Activated CD4-positive, alpha-beta T cell treated with anti-CD3 and anti-CD28 coated beads for 36 hours (primary cell): ENCODE measurements at regions not wholly inside any gene's neighbourhood (a gene's known extent, or its start where the extent isn't known, plus 50 kb on each side); places are given as distances from the start of the nearest gene placed in this dataset.

Experiments
- ATAC-seq: fragments of 200-7000 bp; cut with Tn5 transposase; one replicate; pipeline ENCODE4 v1.10.0; 2021; ENCODE audit warnings: mild to moderate bottlenecking, moderate library complexity
- CTCF ChIA-PET: fragments of 350-600 bp; sonication (Branson Sonifier 250); formaldehyde crosslinking; loops from one replicate; lab custom pipeline; 2021; ENCODE audit warnings: antibody characterized with exemption; lab: Charles Lee
- POLR2A ChIA-PET: fragments of 350-600 bp; sonication (Branson Sonifier 250); formaldehyde crosslinking; loops from one replicate; lab custom pipeline; 2021; ENCODE audit warnings: antibody characterized with exemption, inconsistent platforms; lab: Charles Lee
- DNase-seq: peaks from one replicate; pipeline ENCODE4 v3.0.0-alpha.2; 2020
- H3K27ac Mint-ChIP-seq: one replicate; pipeline ENCODE4 v1.8.0; 2021; ENCODE audit warnings: mixed read lengths
- H3K27me3 Mint-ChIP-seq: one replicate; pipeline ENCODE4 v1.8.0; 2021; ENCODE audit warnings: mixed read lengths
- H3K36me3 Mint-ChIP-seq: one replicate; pipeline ENCODE4 v1.8.0; 2021; ENCODE audit warnings: low read depth, mixed read lengths
- H3K4me1 Mint-ChIP-seq: one replicate; pipeline ENCODE4 v1.8.0; 2021; ENCODE audit warnings: mixed read lengths
- H3K4me3 Mint-ChIP-seq: one replicate; pipeline ENCODE4 v1.8.0; 2021; ENCODE audit warnings: mild to moderate bottlenecking, moderate library complexity, mixed read lengths
- H3K9me3 Mint-ChIP-seq: one replicate; pipeline ENCODE4 v1.8.0; 2021; ENCODE audit warnings: low read depth, mixed read lengths
- intact Hi-C, 2 experiments: fragments of 100-400 bp; cut with DNase I in 1 of 2; cut with micrococcal nuclease in 1 of 2; formaldehyde crosslinking; loops; one replicate each; pipeline versions ENCODE4 v1.14.2 to v1.15.1; 2022 to 2024; cut with DNase I, micrococcal nuclease

DNA sequence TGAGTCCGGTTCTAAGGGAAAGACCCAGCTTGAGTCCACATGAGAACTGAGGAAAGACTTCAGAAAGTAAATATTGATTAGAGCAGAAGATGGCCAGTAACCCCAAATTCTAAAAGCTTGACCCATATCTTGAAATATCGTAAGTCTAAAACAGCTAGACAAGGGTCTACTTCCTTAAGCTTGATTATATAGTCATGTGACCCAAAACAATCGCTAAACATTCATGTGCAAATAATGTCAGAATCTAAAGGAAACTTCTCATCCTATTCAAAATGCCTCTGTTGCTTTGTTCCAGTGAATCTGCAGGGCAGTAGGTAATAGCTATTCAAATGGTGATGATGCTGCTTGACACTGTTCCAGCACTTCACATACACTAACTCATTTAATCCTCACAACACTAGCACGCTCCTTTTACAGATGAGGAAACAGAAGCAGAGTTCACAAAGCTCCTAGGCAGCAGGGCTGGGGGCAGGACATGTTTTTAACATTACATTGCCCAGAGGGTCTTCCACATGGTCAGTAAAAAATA, 52.6 kb downstream of the TCF20 start:
- DNase-seq (no peak), ATAC-seq (peak; percentile 5)
- ChIA-PET CTCF (interaction anchor here (0.6 to 2.9 kb wide), 13 partner anchors 9 to 374 kb away, joined by 3 to 11 read pairs (median 4); no protein-coding TSS in a partner anchor), POLR2A (interaction anchor here (0.5 to 1.5 kb wide), 5 partner anchors 12 to 241 kb away, joined by 3 to 6 read pairs (median 3); no protein-coding TSS in a partner anchor)
- intact Hi-C loops: loop anchor here (1.0 to 2.0 kb wide), 2 partner anchors 35 to 38 kb away; no protein-coding TSS in a partner anchor
- Mint-ChIP-seq H3K27ac (peak overlapping the region; percentile 90), H3K4me3 (no peak overlapping the region), H3K27me3 (no peaks in the 10 kb centered on the region), H3K4me1 (peaks cover 55% of the 10 kb centered on the region), H3K9me3 (no peaks in the 10 kb centered on the region), H3K36me3 (peaks cover 29% of the 10 kb centered on the region)

DNA sequence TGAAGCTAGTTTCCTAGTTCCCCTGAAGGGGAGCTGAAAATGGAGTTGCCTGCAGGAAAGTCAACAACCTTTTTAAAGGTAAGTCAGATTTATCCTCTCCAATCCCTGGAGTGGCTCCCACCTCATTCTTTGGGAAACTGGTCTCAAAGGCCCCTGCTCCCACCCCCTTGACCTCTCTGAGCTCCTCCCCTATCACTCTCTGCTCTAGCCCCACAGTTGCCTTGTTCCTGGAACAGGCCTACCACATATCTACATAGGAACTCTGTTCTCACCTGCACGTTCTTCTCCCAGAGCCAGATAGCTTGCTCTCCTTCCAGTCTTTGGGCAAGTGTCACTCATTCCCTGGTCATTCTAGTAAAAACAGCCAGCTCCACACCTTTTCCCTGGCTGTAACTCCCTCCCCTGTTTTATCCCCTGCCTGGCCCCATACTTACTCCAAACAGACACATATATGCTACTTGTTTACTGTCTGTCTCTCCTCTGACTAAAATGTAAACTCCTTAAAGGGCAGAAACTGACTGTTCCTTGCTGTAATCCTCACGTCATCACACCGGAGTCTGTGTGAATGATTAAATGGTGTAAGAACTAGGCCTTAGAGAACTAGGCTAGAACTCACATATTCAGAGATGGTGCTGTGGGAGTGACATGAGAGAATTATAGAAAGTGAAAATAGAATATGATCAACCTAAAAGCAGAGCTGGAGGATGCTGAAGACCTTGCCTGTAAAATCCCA, 53.3 kb downstream of the TCF20 start:
- no peaks in the 10 kb centered on the region for H3K27me3 Mint-ChIP-seq
- ChIA-PET POLR2A (interaction anchor here (0.5 to 1.5 kb wide), 3 partner anchors 26 to 242 kb away, joined by 3 to 6 read pairs (median 3); no protein-coding TSS in a partner anchor), CTCF (interaction anchor here (0.7 to 2.9 kb wide), 12 partner anchors 9 to 373 kb away, joined by 3 to 11 read pairs (median 4); no protein-coding TSS in a partner anchor)
- intact Hi-C loops: loop anchor here (1.0 to 2.0 kb wide), 2 partner anchors 34 to 37 kb away; no protein-coding TSS in a partner anchor
- H3K4me3 Mint-ChIP-seq: no peak overlapping the region
- ATAC-seq (peak; percentile 94), DNase-seq (peak; percentile 55)
- H3K9me3 Mint-ChIP-seq: no peaks in the 10 kb centered on the region
- H3K4me1 Mint-ChIP-seq: peaks cover 48% of the 10 kb centered on the region
- H3K27ac Mint-ChIP-seq: peak overlapping the region; percentile 90
- H3K36me3 Mint-ChIP-seq: peaks cover 32% of the 10 kb centered on the region

DNA sequence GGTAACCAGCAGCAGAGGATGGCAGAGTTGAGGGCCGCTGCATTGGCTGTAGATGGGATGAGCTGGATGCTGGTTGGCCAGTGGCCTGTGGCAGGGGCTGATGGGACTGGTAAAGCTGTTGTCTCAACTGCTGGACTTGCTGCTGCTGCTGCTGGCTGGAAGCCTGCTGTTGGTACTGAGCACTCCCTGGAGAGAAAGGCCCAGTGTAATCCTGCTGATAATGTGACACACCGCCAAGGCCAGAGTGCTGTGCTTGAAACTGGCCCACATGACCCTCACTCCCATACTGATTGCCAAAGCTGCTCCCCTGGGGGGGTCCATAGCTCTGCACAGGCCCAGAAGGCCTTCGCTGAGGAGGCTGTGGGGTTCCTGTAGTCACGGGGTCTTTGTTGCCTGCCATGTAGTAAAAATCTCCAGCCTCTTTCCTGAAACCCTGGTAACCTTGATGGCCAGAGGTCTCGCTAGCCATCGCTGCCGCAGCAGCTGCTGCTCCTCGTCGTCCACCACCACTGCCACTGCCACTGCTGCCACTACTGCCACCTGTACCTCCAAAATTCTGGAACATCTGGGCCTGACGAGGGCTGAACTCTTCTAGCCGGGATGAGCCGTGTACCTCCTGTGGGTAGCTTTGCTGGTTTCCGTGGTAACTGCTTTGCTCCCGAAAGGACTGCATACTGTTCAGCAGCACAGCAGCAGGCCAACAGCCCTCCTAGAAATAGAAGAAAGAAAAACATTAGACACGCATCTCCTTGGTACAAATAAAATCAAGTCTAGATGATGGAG, 55.6 kb downstream of the TCF20 start:
- intact Hi-C loops: no loop called here
- ATAC-seq: no peak
- CTCF ChIA-PET: interaction anchor here (1.0 kb wide), 1 partner anchor 22 kb away, joined by 3 read pairs; no protein-coding TSS in a partner anchor
- H3K27me3 Mint-ChIP-seq: no peaks in the 10 kb centered on the region
- POLR2A ChIA-PET: no interaction called here
- H3K4me3 Mint-ChIP-seq: no peak overlapping the region
- no peak for DNase-seq
- H3K4me1 Mint-ChIP-seq: peaks cover 41% of the 10 kb centered on the region
- H3K9me3 Mint-ChIP-seq: no peaks in the 10 kb centered on the region
- no peak overlapping the region for H3K27ac Mint-ChIP-seq
- peaks cover 46% of the 10 kb centered on the region for H3K36me3 Mint-ChIP-seq

DNA sequence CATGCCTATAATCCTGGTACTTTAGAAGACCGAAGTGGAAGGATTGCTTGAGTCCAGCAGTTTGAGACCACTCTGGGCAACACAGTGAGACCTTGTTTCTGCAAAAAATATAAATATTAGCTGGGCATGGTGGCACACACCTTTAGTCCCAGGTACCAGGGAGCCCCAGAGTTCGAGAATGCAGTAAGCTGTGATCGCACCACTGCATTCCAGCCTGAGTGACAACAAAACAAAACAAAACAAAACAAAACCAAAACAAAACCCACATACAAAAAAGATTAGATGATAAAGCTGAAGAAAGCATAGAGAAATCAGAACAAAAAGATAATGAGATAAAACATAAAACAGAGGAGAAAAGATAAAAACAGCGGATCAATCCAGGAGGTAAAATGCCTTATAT, 62.1 kb downstream of the TCF20 start:
- CTCF ChIA-PET: interaction anchor here (2.3 kb wide), 1 partner anchor 9 kb away, joined by 11 read pairs; no protein-coding TSS in a partner anchor
- Mint-ChIP-seq H3K27ac (peak overlapping the region; percentile 27), H3K36me3 (peaks cover 47% of the 10 kb centered on the region), H3K9me3 (no peaks in the 10 kb centered on the region), H3K27me3 (no peaks in the 10 kb centered on the region), H3K4me1 (peaks cover 41% of the 10 kb centered on the region), H3K4me3 (no peak overlapping the region)
- ATAC-seq (no peak), DNase-seq (no peak)
- POLR2A ChIA-PET: no interaction called here
- intact Hi-C loops: no loop called here

DNA sequence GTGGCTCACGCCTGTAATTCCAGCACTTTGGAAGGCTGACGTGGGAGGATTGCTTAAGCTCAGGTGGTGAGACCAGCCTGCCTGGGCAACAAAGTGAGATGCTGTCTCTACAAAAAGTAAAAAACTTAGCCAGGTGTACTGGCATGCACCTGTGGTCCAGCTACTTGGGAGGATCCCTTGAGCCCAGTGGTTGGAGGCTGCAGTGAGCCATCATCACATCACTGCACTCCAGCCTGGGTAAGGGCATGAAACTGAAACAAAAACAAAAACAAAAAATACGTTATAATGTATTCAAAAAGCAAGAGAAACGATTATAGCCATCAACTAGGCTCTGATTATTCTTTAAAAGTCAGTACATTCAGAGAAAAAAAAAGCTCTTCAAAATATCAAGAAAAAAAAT, 62.5 kb downstream of the TCF20 start:
- peaks cover 42% of the 10 kb centered on the region for H3K36me3 Mint-ChIP-seq
- no peaks in the 10 kb centered on the region for H3K27me3 Mint-ChIP-seq
- H3K4me3 Mint-ChIP-seq: no peak overlapping the region
- peak; percentile 19 for DNase-seq
- peak overlapping the region; percentile 27 for H3K27ac Mint-ChIP-seq
- ChIA-PET CTCF (interaction anchor here (2.3 kb wide), 1 partner anchor 10 kb away, joined by 11 read pairs; no protein-coding TSS in a partner anchor), POLR2A (no interaction called here)
- no peaks in the 10 kb centered on the region for H3K9me3 Mint-ChIP-seq
- intact Hi-C loops: no loop called here
- peaks cover 45% of the 10 kb centered on the region for H3K4me1 Mint-ChIP-seq
- peak; percentile 64 for ATAC-seq

DNA sequence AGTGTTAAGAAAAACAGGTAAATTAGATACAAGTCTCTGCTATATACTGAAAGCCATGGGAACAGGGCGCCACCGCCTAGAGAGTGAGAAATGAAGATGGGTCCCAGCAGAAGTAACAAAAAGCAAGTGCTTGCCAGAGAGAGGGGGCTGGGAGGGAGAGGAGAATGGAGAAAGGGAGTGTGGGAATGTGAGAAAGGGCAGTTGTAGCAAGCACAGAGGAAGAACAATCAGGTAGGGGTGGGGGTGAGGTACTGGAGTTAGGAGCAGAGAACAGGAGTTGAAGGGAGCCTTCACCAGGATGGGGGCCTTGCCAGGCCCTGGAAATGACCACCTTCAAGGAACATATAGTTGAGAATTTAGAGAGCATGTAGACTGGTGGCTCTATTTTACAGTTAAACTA, 66.8 kb downstream of the TCF20 start:
- intact Hi-C loops: loop anchor here in 1 of 2 experiments (2.0 kb wide), 1 partner anchor 21 kb away; no protein-coding TSS in a partner anchor
- POLR2A ChIA-PET: no interaction called here

DNA sequence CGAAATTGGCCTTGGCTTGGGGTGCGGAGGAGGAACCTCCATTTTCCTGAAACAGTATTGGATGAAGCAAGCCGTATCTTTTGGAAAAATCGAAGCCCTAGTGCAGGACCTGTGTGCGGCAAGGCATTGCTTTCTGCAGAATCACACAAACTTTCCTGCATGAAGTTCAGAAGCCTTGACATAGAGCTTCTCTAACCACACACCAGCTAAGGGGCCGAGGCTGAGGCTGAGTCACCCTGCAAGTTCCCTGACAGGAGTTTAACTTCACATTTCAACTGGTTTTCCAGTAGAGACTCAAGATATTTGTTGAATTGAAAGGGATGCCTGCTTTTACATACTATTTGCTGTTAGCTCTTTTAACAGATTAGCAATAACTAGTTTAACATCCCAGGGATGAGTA, 67.8 kb downstream of the TCF20 start:
- intact Hi-C loops: loop anchor here in 1 of 2 experiments (2.0 kb wide), 1 partner anchor 20 kb away; no protein-coding TSS in a partner anchor
- ChIA-PET CTCF (interaction anchor here (0.5 to 1.0 kb wide), 2 partner anchors 12 to 335 kb away, joined by 3 to 4 read pairs; no protein-coding TSS in a partner anchor), POLR2A (no interaction called here)
- Mint-ChIP-seq H3K27ac (peak overlapping the region; percentile 24), H3K9me3 (no peaks in the 10 kb centered on the region), H3K4me1 (peaks cover 53% of the 10 kb centered on the region), H3K27me3 (no peaks in the 10 kb centered on the region), H3K4me3 (no peak overlapping the region), H3K36me3 (peaks cover 33% of the 10 kb centered on the region)
- ATAC-seq (peak; percentile 89), DNase-seq (peak; percentile 74)

More for the DNA sequence above, 66.8 kb downstream of the TCF20 start:
- no peak overlapping the region for H3K4me3 Mint-ChIP-seq
- CTCF ChIA-PET: no interaction called here
- H3K9me3 Mint-ChIP-seq: no peaks in the 10 kb centered on the region
- peaks cover 60% of the 10 kb centered on the region for H3K4me1 Mint-ChIP-seq
- peak overlapping the region; percentile 7 for H3K27ac Mint-ChIP-seq
- ATAC-seq: no peak
- H3K36me3 Mint-ChIP-seq: peaks cover 37% of the 10 kb centered on the region
- H3K27me3 Mint-ChIP-seq: no peaks in the 10 kb centered on the region
- no peak for DNase-seq

DNA sequence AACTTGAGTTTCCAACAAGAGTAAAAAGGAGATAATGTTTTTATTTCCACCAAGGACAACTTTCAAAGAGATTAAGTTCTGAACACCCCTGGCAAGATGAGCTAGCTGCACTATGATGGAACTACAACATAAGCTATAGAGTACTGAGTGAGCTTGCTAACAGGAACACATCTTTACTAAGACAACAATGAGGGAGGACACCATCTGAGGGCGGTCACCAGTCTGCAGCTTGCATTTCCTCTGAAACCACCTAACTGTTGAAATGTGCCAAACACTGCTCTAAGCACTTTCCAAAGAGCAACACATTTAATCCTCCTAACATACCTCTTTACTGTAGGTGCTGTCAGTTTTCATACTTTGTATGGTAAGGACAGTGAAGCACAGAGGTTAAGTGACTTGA, 68.4 kb downstream of the TCF20 start:
- intact Hi-C loops: loop anchor here in 1 of 2 experiments (2.0 kb wide), 1 partner anchor 19 kb away; no protein-coding TSS in a partner anchor
- Mint-ChIP-seq H3K36me3 (peaks cover 32% of the 10 kb centered on the region), H3K4me1 (peaks cover 53% of the 10 kb centered on the region)

DNA sequence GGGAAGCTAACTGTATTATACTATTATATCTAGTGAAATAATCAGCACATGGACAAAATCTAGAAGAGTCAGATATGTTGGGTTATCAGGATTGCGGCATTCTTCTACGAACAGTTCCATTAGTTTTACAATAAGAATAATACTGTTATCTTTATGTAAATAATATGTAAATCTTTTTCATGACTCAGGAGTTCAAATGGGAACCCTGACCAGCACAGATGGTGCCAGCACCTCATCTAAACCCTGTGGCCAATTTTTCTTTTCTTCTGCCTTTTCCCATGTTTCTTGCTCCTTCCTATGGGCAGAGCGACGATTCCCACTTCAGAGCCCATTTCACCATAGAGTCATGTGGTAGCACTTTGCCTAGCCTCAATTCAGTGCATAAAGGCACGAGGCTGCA, 68.4 kb upstream of the CYP2D6 start:
- no peaks in the 10 kb centered on the region for H3K9me3 Mint-ChIP-seq
- POLR2A ChIA-PET: no interaction called here
- intact Hi-C loops: no loop called here
- H3K36me3 Mint-ChIP-seq: peaks cover 18% of the 10 kb centered on the region
- CTCF ChIA-PET: no interaction called here
- H3K4me3 Mint-ChIP-seq: no peak overlapping the region
- DNase-seq (no peak), ATAC-seq (no peak)
- H3K27me3 Mint-ChIP-seq: no peaks in the 10 kb centered on the region
- H3K4me1 Mint-ChIP-seq: peaks cover 71% of the 10 kb centered on the region
- H3K27ac Mint-ChIP-seq: no peak overlapping the region

More for the DNA sequence above, 68.4 kb downstream of the TCF20 start:
- no peaks in the 10 kb centered on the region for H3K9me3 Mint-ChIP-seq
- peak overlapping the region; percentile 35 for H3K27ac Mint-ChIP-seq
- CTCF ChIA-PET: interaction anchor here (1.0 kb wide), 1 partner anchor 11 kb away, joined by 4 read pairs; no protein-coding TSS in a partner anchor
- ATAC-seq (peak; percentile 68), DNase-seq (no peak)
- no peaks in the 10 kb centered on the region for H3K27me3 Mint-ChIP-seq
- H3K4me3 Mint-ChIP-seq: no peak overlapping the region
- POLR2A ChIA-PET: no interaction called here

DNA sequence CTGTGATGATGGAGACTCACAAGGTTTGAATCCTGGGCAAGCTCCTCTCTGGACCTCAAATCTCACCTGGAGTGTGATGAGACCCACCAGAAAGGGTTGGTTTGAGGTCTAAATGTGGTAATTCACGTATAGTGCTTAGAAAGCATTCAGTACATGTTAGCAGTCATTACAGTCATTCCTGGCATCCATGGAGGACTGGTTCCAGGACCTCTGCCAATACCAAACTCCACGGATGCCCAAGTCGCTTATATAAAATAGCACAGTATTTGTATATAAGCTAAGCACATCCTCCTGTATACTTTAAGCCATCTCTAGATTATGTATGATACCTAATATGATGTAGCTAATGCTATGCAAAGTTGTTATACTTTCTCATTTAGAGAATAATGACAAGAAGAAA, 67.6 kb upstream of the CYP2D6 start:
- Mint-ChIP-seq H3K4me3 (no peak overlapping the region), H3K4me1 (peaks cover 72% of the 10 kb centered on the region), H3K27ac (no peak overlapping the region), H3K36me3 (peaks cover 18% of the 10 kb centered on the region), H3K9me3 (no peaks in the 10 kb centered on the region), H3K27me3 (no peaks in the 10 kb centered on the region)
- no peak for DNase-seq
- ATAC-seq: no peak
- CTCF ChIA-PET: interaction anchor here (3.1 kb wide), 1 partner anchor 13 kb away, joined by 10 read pairs; no protein-coding TSS in a partner anchor
- POLR2A ChIA-PET: interaction anchor here (0.5 kb wide), 1 partner anchor 777 kb away, joined by 3 read pairs; no protein-coding TSS in a partner anchor
- intact Hi-C loops: no loop called here
